NB4 (cell line): ENCODE measurements at regions not wholly inside any gene's neighbourhood (a gene's known extent, or its start where the extent isn't known, plus 50 kb on each side); places are given as distances from the start of the nearest gene placed in this dataset.

Source experiments
- DNase-seq: peaks from one replicate; pipeline ENCODE4 v3.0.0; 2010; ENCODE audit warnings: low read depth
- H3K4me3 ChIP-seq: one replicate; pipeline ENCODE4 v1.5.1; 2011; ENCODE audit warnings: mild to moderate bottlenecking, low read depth, low read length, moderate library complexity
- CTCF ChIP-seq: IDR thresholded peaks from one replicate; pipeline ENCODE4 v1.5.1; 2012; ENCODE audit warnings: low read depth, low read length
- MAX ChIP-seq: IDR thresholded peaks from 2 replicates; pipeline ENCODE4 v1.6.1; 2011; ENCODE audit warnings: low read depth, low read length
- MYC ChIP-seq: IDR thresholded peaks from 2 replicates; pipeline ENCODE4 v1.6.1; 2011; ENCODE audit warnings: low read depth, low read length
- POLR2A ChIP-seq: IDR thresholded peaks from 2 replicates; pipeline ENCODE4 v1.6.1; 2011; ENCODE audit warnings: mild to moderate bottlenecking; ENCODE audit not compliant: insufficient read length; ENCODE audit errors: extremely low read depth

GRCh38 chr18:54433368-54433767 is 75.7 kb downstream of the C18orf54 start:
- no peak for TF ChIP-seq MYC
- no peak for TF ChIP-seq CTCF
- TF ChIP-seq MAX = no peak
- no peak for TF ChIP-seq POLR2A
- DNase-seq = no peak

GRCh38 chr18:54433857-54434256 is 76.2 kb downstream of the C18orf54 start:
- no peak for TF ChIP-seq CTCF
- no peak for TF ChIP-seq MYC
- no peak for TF ChIP-seq MAX
- no peak for DNase-seq
- H3K4me3 ChIP-seq = no peak overlapping the region

More at GRCh38 chr18:54433368-54433767, 75.7 kb downstream of the C18orf54 start:
- H3K4me3 ChIP-seq = no peak overlapping the region

- no peak for DNase-seq
- TF ChIP-seq CTCF (no peak), MAX (no peak), POLR2A (no peak), MYC (no peak)
- no peak overlapping the region for H3K4me3 ChIP-seq
Measured at GRCh38 chr18:54434453-54434852, 76.7 kb downstream of the C18orf54 start.

- H3K4me3 ChIP-seq = no peak overlapping the region
- DNase-seq = no peak
- no peak for TF ChIP-seq MYC
- TF ChIP-seq CTCF = no peak
- no peak for TF ChIP-seq MAX
- TF ChIP-seq POLR2A = no peak
Measured at GRCh38 chr18:54436501-54436900, 78.8 kb downstream of the C18orf54 start.

GRCh38 chr18:54440292-54440691 is 82.6 kb downstream of the C18orf54 start:
- H3K4me3 ChIP-seq = no peak overlapping the region
- TF ChIP-seq MAX (no peak), POLR2A (no peak), MYC (no peak), CTCF (no peak)
- DNase-seq = no peak
